Right atrium auricular region (tissue), 2 donors: ENCODE measurements at regions not wholly inside any gene's neighbourhood (a gene's known extent, or its start where the extent isn't known, plus 50 kb on each side); places are given as distances from the start of the nearest gene placed in this dataset.

Source experiments
- DNase-seq: peaks from one replicate; pipeline ENCODE4 v3.0.0-alpha.2; 2019; ENCODE audit warnings: low spot score
- H3K27ac ChIP-seq, 2 donors: fragments of 200-600 bp; sonication (generic); 1 replicate in 1 of 2; 2 replicates in 1 of 2; pipeline ENCODE4 v1.5.1; 2016 to 2019
- H3K27me3 ChIP-seq, 2 donors: fragments of 200-600 bp; sonication (generic); one replicate each; pipeline versions ENCODE4 v1.5.1 to v1.6.0; 2017 to 2019
- H3K36me3 ChIP-seq: fragments of 200-600 bp; sonication (generic); one replicate; pipeline ENCODE4 v1.5.1; 2016
- H3K4me1 ChIP-seq, 2 donors: fragments of 200-600 bp; sonication (generic); one replicate each; pipeline versions ENCODE4 v1.5.1 to v1.6.0; 2017 to 2019
- H3K4me3 ChIP-seq, 2 donors: fragments of 200-600 bp; sonication (generic); 1 replicate in 1 of 2; 2 replicates in 1 of 2; pipeline ENCODE4 v1.5.1; 2017 to 2019; ENCODE audit warnings: mild to moderate bottlenecking in 1 of 2, moderate library complexity in 1 of 2
- H3K9me3 ChIP-seq, 2 donors: fragments of 200-600 bp; sonication (generic); one replicate each; pipeline ENCODE4 v1.5.1; 2019
- TF ChIP-seq, protein P1 (sequence below), 2 donors: fragments of 200-600 bp; sonication (generic); IDR thresholded peaks; one replicate each; pipeline ENCODE4 v1.5.1; 2019; ENCODE audit warnings: antibody characterized with exemption in 2 of 2

DNA sequence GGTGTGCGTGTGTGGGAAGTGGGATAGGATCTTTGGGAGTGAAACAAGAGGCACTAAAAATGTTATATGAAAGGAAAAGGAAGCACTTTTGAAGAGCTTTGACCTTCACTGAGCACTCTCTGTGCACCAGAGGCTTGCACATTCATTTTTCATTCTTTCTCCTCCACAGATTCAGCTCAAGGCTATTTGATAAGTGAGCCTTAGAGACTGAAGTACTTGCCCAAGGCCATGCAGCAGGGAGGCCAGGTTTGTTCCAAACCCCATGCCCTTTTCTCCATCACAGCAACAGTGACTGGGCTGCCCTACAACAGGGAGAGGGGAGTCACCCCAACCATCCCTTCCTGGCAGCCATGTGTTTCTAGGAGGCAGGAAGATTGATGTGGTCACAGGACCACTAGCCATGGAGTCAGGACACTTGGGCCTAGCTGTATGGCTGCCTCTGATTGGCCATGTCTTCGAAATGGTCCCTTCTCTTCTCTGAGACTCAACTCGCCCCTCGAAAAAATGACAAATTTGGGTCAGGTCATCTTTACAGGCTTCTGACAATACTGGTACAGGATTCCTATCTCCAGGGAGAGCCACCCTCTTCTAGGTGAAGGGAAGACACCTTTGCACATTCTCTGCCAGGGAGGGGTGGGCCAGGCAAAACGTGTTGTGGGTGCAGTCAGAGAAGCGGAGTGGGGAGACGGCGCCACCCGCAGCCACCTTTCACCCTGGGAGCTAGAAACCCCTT, 123.5 kb upstream of the MYCN start:
- Histone ChIP-seq H3K4me3 (no peak overlapping the region), H3K36me3 (no peaks in the 10 kb centered on the region), H3K27ac (no peak overlapping the region), H3K27me3 (no peaks in the 10 kb centered on the region), H3K4me1 (no peaks in the 10 kb centered on the region), H3K9me3 (no peaks in the 10 kb centered on the region)
- DNase-seq: no peak
- TF ChIP-seq, protein P1, sequence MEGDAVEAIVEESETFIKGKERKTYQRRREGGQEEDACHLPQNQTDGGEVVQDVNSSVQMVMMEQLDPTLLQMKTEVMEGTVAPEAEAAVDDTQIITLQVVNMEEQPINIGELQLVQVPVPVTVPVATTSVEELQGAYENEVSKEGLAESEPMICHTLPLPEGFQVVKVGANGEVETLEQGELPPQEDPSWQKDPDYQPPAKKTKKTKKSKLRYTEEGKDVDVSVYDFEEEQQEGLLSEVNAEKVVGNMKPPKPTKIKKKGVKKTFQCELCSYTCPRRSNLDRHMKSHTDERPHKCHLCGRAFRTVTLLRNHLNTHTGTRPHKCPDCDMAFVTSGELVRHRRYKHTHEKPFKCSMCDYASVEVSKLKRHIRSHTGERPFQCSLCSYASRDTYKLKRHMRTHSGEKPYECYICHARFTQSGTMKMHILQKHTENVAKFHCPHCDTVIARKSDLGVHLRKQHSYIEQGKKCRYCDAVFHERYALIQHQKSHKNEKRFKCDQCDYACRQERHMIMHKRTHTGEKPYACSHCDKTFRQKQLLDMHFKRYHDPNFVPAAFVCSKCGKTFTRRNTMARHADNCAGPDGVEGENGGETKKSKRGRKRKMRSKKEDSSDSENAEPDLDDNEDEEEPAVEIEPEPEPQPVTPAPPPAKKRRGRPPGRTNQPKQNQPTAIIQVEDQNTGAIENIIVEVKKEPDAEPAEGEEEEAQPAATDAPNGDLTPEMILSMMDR (IDR thresholded peaks at IDR 0.05): no peak

DNA sequence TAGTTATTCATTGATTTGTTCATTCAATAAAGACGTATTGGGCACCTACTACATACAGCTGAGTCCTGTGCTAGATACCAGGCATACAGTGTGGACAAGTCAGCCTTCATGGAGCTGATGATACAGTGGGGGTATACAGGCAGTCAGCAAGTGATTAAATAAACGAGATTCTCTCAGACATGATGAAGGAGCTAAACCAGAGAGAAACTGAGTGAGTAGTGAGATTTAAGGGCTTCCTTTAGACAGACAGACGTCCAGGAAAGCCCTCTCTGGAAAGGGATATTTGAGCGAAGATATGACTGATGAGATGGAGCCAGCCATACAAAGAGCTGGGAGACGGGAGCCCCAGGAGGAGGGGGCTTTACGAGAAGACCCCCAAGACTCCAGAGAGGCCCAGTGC, 122.6 kb upstream of the MYCN start:
- TF ChIP-seq, protein P1 (IDR thresholded peaks at IDR 0.05): no peak
- no peak for DNase-seq

DNA sequence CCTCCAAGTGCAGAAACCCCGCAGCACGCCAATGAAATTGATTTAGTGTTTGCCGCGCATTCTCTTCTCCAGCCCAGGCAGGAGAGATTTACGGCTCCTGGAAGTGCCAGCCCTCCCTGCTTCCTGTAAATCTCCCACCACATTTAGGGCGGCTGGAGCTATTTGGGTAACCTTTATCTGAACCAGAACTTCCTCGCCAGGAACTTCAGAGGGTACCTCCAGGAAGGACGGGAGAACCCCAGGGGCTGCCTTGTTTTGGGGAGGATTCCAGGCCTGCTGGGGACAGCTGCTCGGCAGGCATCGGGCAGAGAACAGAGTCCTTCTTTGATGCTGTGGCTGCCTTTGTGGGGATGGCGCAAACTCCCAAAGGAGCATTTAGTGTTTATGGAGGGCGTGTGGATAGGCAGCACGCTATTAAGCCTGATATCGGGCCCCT, 122.0 kb upstream of the MYCN start:
- Histone ChIP-seq H3K27ac (no peak overlapping the region), H3K36me3 (no peaks in the 10 kb centered on the region), H3K27me3 (no peaks in the 10 kb centered on the region), H3K9me3 (no peaks in the 10 kb centered on the region), H3K4me1 (no peaks in the 10 kb centered on the region), H3K4me3 (no peak overlapping the region)
- TF ChIP-seq, protein P1 (IDR thresholded peaks at IDR 0.05): no peak
- DNase-seq: no peak

More for the DNA sequence above, 122.6 kb upstream of the MYCN start:
- Histone ChIP-seq H3K27ac (no peak overlapping the region), H3K27me3 (no peaks in the 10 kb centered on the region), H3K4me1 (no peaks in the 10 kb centered on the region), H3K4me3 (no peak overlapping the region), H3K9me3 (no peaks in the 10 kb centered on the region), H3K36me3 (no peaks in the 10 kb centered on the region)

DNA sequence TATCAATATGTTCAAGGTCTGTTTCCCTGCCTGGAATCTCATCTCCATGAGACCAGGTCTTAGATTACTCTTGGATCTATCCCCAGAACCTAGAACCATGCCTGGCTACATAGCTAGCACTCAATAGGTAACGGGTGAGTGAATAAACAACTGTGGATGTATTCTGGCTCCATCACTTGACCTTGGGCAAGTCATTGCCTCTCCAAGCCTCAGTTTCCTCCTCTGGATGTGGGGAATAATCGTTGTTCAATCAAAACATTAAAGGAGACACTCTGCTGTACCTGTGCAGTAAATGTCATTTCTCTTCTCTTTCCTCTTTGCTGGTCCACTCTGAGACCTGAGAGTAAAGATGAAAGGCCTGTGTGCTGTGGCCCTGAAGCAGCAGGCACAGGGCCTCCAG, 121.5 kb upstream of the MYCN start:
- TF ChIP-seq, protein P1 (IDR thresholded peaks at IDR 0.05): no peak
- Histone ChIP-seq H3K36me3 (no peaks in the 10 kb centered on the region), H3K4me1 (no peaks in the 10 kb centered on the region), H3K4me3 (no peak overlapping the region), H3K27me3 (no peaks in the 10 kb centered on the region), H3K9me3 (no peaks in the 10 kb centered on the region), H3K27ac (no peak overlapping the region)
- no peak for DNase-seq

DNA sequence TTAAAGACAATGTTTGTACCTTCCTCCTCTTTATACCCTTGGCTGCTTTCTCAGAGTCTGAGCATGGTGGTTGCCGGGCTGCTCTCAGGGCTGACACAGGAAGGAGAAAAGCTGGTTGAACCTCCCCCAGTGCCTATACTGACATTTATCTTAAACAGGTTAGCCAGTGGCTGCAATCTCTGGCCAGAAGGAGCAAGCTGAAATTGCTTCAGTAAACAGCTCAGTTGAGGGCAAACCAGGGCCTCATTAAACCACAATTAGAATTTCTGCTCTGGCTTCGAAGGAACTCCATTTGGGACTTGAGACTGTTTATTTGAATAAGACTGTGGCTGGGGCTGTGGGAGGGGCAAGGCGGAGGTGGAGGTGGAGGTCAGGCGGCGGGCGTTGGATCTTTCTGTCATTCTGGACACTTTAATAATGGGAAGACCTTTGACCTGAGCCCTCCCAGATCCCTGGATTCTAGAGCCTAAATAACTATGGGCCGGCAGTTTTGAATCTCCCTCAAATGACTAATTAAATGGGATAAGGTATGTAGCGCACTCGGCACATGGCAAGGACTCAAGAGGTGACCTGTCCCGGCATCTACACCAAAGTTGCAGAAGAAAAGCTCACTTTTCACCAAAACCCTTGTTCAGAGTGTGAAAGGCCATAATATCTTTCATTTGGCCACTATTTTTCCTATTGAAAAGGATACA, 120.6 kb upstream of the MYCN start:
- Histone ChIP-seq H3K4me1 (no peaks in the 10 kb centered on the region), H3K27ac (no peak overlapping the region), H3K9me3 (no peaks in the 10 kb centered on the region), H3K4me3 (no peak overlapping the region), H3K36me3 (no peaks in the 10 kb centered on the region), H3K27me3 (no peaks in the 10 kb centered on the region)
- DNase-seq: no peak
- TF ChIP-seq, protein P1 (IDR thresholded peaks at IDR 0.05): no peak
